Upper lobe of left lung (tissue), 6 donors: ENCODE measurements at regions not wholly inside any gene's neighbourhood (a gene's known extent, or its start where the extent isn't known, plus 50 kb on each side); places are given as distances from the start of the nearest gene placed in this dataset.

Experiments used
- ATAC-seq, 2 donors: fragments of 200-7000 bp; cut with Tn5 transposase; one replicate each; pipeline ENCODE4 v1.9.1; 2022; ENCODE audit warnings: mild to moderate bottlenecking in 2 of 2, moderate library complexity in 2 of 2; ENCODE audit not compliant: low FRiP score in 2 of 2
- DNase-seq, 2 donors: peaks; one replicate each; pipeline ENCODE4 v3.0.0-alpha.2; 2019 to 2020
- H3K27ac ChIP-seq, 4 donors: fragments of 200-600 bp; sonication (generic); one replicate each; pipeline ENCODE4 v1.5.1; 2016 to 2019
- H3K27me3 ChIP-seq, 4 donors: fragments of 200-600 bp; sonication (generic); one replicate each; pipeline ENCODE4 v1.5.1; 2017 to 2019
- H3K36me3 ChIP-seq, 4 donors: fragments of 200-600 bp; sonication (generic); one replicate each; pipeline ENCODE4 v1.5.1; 2016 to 2019
- H3K4me1 ChIP-seq, 4 donors: fragments of 200-600 bp; sonication (generic); one replicate each; pipeline ENCODE4 v1.5.1; 2018 to 2019
- H3K4me3 ChIP-seq, 4 donors: fragments of 200-600 bp; sonication (generic); one replicate each; pipeline ENCODE4 v1.5.1; 2017 to 2019; ENCODE audit warnings: mild to moderate bottlenecking in 2 of 4, moderate library complexity in 1 of 4
- H3K9me3 ChIP-seq, 4 donors: fragments of 200-600 bp; sonication (generic); one replicate each; pipeline ENCODE4 v1.5.1; 2018 to 2019
- EP300 ChIP-seq, 4 donors: sonication (generic); formaldehyde crosslinking; IDR thresholded peaks; one replicate each; pipeline ENCODE4 v1.5.1; 2017; ENCODE audit warnings: antibody characterized with exemption in 4 of 4, control low read depth in 2 of 4
- POLR2A ChIP-seq, 4 donors: fragments of 450-650 bp; IDR thresholded peaks; one replicate each; pipeline ENCODE4 v1.5.1; 2016 to 2017; ENCODE audit warnings: antibody characterized with exemption in 4 of 4, mild to moderate bottlenecking in 2 of 4
- POLR2AphosphoS5 ChIP-seq, 2 donors: sonication (generic); formaldehyde crosslinking; IDR thresholded peaks; one replicate each; pipeline ENCODE4 v1.5.1; 2017; ENCODE audit warnings: antibody characterized with exemption in 2 of 2
- WGBS, 2 donors: methylation state at CpG; one replicate each; pipeline ENCODE4 v1.1.5; 2017 to 2018; 5-methylcytosine and 5-hydroxymethylcytosine counted together
- TF ChIP-seq, protein P1 (sequence below), 6 experiments: fragments of 450-650 bp in 4 of 6; fragments of 200-600 bp in 2 of 6; sonication (generic) in 2 of 6; IDR thresholded peaks; one replicate each; pipeline ENCODE4 v1.5.1; 2016 to 2019; ENCODE audit warnings: antibody characterized with exemption in 6 of 6
- donor health status: DM: no; HTN: no; CAD: no; lungs with moderate emphysema.
- donor health status: DM: no; HTN: yes; CAD: no; lungs with severe emphysema.

DNA sequence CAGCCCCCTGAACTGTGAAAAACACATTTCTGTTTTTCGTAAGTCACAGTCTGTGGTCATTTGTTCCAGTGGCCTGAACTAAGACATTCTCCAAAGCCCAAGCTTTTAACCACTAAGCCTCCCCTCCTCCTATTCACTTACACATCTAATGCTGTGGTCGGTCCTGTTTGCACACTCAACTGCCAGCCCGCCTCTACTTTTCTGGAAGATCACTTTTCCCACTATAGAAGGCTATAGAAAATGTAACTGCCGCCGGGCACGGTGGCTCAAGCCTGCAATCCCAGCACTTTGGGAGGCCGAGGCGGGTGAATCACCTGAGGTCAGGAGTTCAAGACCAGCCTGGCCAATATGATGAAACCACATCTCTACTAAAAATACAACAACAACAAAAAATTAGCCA, 524.7 kb upstream of the TMEM132C start:
- H3K36me3 ChIP-seq: no peaks in the 10 kb centered on the region
- TF ChIP-seq EP300 (IDR thresholded peaks at IDR 0.05) (no peak), POLR2AphosphoS5 (IDR thresholded peaks at IDR 0.05) (no peak)
- H3K9me3 ChIP-seq: no peaks in the 10 kb centered on the region
- no peak overlapping the region for H3K27ac ChIP-seq
- WGBS, 2 donors: 86 to 93% methylated on average over 5 to 8 of the region's 8 CpGs
- no peaks in the 10 kb centered on the region for H3K4me1 ChIP-seq
- H3K27me3 ChIP-seq: no peaks in the 10 kb centered on the region
- ATAC-seq (no peak), DNase-seq (peak in 1 of 2 donors; percentile 10)
- no peak overlapping the region for H3K4me3 ChIP-seq

DNA sequence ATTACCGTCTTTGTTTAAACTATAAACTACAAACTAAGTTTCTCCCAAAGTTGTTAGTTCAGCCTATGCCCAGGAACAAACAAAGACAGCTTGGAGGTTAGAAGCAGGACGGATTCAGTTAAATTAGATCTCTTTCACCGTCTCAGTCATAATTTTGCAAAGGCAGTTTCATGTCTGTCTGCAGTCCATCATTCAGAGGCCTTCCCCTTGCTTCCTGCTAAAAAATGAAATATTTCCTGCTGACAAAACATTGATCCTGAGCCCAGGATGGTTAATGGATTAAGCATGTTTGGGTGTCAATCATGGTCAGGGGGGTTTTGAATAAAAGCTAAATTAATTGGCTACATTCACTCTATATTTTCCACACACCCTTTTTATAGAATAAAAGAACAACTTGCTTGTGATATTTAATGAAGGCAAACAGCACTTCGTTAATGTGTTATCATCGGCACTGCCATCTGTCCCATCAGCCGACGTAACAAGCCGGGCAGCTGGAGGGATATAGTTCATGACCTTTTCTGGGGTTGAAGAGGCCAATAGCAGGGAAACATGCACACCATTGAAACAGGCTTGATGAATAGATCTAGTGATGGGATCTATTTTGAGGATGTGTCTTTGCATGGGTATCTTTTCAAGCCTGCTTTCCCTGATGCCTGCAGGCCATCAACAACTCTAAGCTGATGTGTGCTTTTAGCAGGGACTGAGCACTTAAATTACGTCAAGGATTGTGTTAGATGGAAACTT, 521.3 kb upstream of the TMEM132C start:
- DNase-seq (no peak), ATAC-seq (no peak)
- Histone ChIP-seq H3K27me3 (no peaks in the 10 kb centered on the region), H3K9me3 (no peaks in the 10 kb centered on the region), H3K4me1 (no peaks in the 10 kb centered on the region), H3K4me3 (no peak overlapping the region), H3K27ac (no peak overlapping the region), H3K36me3 (no peaks in the 10 kb centered on the region)
- 66 to 74% methylated on average over 9 of the region's 9 CpGs for WGBS, 2 donors
- TF ChIP-seq, protein P1, sequence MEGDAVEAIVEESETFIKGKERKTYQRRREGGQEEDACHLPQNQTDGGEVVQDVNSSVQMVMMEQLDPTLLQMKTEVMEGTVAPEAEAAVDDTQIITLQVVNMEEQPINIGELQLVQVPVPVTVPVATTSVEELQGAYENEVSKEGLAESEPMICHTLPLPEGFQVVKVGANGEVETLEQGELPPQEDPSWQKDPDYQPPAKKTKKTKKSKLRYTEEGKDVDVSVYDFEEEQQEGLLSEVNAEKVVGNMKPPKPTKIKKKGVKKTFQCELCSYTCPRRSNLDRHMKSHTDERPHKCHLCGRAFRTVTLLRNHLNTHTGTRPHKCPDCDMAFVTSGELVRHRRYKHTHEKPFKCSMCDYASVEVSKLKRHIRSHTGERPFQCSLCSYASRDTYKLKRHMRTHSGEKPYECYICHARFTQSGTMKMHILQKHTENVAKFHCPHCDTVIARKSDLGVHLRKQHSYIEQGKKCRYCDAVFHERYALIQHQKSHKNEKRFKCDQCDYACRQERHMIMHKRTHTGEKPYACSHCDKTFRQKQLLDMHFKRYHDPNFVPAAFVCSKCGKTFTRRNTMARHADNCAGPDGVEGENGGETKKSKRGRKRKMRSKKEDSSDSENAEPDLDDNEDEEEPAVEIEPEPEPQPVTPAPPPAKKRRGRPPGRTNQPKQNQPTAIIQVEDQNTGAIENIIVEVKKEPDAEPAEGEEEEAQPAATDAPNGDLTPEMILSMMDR (IDR thresholded peaks at IDR 0.05): no peak
- no peak for TF ChIP-seq EP300 (IDR thresholded peaks at IDR 0.05)
- TF ChIP-seq POLR2A (IDR thresholded peaks at IDR 0.05): no peak
- no peak for TF ChIP-seq POLR2AphosphoS5 (IDR thresholded peaks at IDR 0.05)

- Histone ChIP-seq H3K27ac (no peak overlapping the region), H3K4me1 (no peaks in the 10 kb centered on the region), H3K9me3 (no peaks in the 10 kb centered on the region), H3K36me3 (no peaks in the 10 kb centered on the region), H3K27me3 (no peaks in the 10 kb centered on the region), H3K4me3 (no peak overlapping the region)
- no peak for ATAC-seq
- 74 to 93% methylated on average over 3 of the region's 3 CpGs for WGBS, 2 donors
- DNase-seq: no peak
- TF ChIP-seq POLR2A (IDR thresholded peaks at IDR 0.05) (no peak), POLR2AphosphoS5 (IDR thresholded peaks at IDR 0.05) (no peak), EP300 (IDR thresholded peaks at IDR 0.05) (no peak)
- TF ChIP-seq, protein P1 (IDR thresholded peaks at IDR 0.05): no peak
Observed at GRCh38 chr12:127749416-127749815, 517.6 kb upstream of the TMEM132C start.

DNA sequence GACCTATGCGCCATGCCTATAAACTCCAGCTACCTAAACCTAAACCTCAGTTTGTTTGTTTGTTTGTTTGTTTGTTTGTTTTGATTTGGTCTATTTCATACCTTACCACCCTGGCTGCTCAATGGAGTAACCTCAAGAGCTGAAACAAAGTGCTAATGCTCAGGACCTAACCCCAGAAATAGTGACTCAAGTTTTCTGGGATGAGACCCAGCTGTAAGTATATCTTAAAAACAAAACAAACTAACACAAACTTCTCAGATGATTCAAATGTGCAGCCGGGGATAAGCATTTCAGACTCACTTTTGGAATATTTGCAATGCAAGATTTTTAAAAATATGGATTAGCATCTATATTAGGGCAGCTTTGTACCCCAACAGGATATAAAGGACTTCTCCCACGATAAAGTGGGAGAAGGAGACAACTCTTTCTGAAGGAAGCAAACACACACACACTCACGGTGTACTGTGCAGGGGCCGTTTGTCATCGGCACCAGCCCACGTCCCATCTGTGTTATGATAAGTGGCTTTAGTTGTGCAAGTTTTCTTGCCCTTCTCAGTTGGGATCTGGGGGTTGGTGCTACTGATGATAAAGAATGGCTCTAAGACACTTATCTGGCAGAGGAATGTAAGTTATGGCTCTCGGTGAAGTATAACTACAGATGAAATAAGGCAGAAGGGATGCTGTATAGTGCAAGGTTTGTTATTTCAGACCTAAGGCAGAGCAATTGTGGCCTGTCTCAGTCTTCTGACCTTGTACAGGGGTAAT, 516.7 kb upstream of the TMEM132C start:
- 57 to 67% methylated on average over 8 of the region's 8 CpGs for WGBS, 2 donors
- no peak overlapping the region for H3K4me3 ChIP-seq
- no peaks in the 10 kb centered on the region for H3K9me3 ChIP-seq
- H3K27me3 ChIP-seq: no peaks in the 10 kb centered on the region
- no peak overlapping the region for H3K27ac ChIP-seq
- H3K36me3 ChIP-seq: no peaks in the 10 kb centered on the region
- DNase-seq (no peak), ATAC-seq (no peak)
- H3K4me1 ChIP-seq: no peaks in the 10 kb centered on the region
- TF ChIP-seq EP300 (IDR thresholded peaks at IDR 0.05) (no peak), POLR2AphosphoS5 (IDR thresholded peaks at IDR 0.05) (no peak), POLR2A (IDR thresholded peaks at IDR 0.05) (no peak)
- TF ChIP-seq, protein P1 (IDR thresholded peaks at IDR 0.05): no peak

DNA sequence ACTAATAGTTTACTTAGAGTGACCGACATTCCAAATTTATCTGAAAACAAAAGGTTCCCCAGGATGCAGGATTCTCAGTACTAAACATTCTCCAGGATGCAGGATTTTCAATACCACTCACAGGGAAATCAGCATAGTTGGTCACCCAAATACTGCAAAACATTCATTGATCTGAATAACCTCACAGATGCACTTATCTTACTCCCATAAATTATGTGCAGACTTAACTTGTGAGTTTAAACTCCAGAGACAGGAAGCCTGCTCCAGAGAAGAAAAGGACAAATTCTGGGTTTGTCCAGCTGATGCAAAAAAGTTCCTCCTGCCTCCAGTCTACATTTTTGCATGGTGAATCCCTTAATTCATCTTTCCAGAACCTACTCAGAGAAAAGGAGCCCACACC, 514.2 kb upstream of the TMEM132C start:
- Histone ChIP-seq H3K36me3 (no peaks in the 10 kb centered on the region), H3K4me3 (no peak overlapping the region), H3K4me1 (no peaks in the 10 kb centered on the region), H3K9me3 (no peaks in the 10 kb centered on the region), H3K27ac (no peak overlapping the region), H3K27me3 (no peaks in the 10 kb centered on the region)
- TF ChIP-seq POLR2AphosphoS5 (IDR thresholded peaks at IDR 0.05): no peak
- TF ChIP-seq, protein P1 (IDR thresholded peaks at IDR 0.05): no peak
- no peak for TF ChIP-seq POLR2A (IDR thresholded peaks at IDR 0.05)
- TF ChIP-seq EP300 (IDR thresholded peaks at IDR 0.05): no peak
- WGBS, 2 donors: 52 to 78% methylated on average over 1 of the region's 1 CpG
- DNase-seq (no peak), ATAC-seq (no peak)
